HEK293 (cell line): ENCODE measurements at regions not wholly inside any gene's neighbourhood (a gene's known extent, or its start where the extent isn't known, plus 50 kb on each side); places are given as distances from the start of the nearest gene placed in this dataset.
A peak's percentile ranks its signal among the peaks of the same experiment; 100 is the strongest.
"Not testable (repeated sequence)": the region's sequence is repeated elsewhere in the genome, so short reads cannot be mapped to it uniquely, and the experiment has no call there.

ENCODE experiments used
- CTCF ChIA-PET: fragments of 350-600 bp; formaldehyde crosslinking; extraction: SDS; loops from one replicate; lab custom pipeline; 2021; ENCODE audit warnings: antibody characterized with exemption; lab: Yijun Ruan, JAX
- POLR2A ChIA-PET: fragments of 300-600 bp; formaldehyde crosslinking; extraction: SDS; loops from one replicate; lab custom pipeline; 2020; ENCODE audit warnings: antibody characterized with exemption, inconsistent platforms; lab: Yijun Ruan, JAX
- H3K27ac ChIP-seq: fragments of 200-500 bp; sonication (Bioruptor generic); 2 replicates; pipeline ENCODE4 v1.5.1; 2014; ENCODE audit warnings: low read depth, low read length, control low read depth, inconsistent platforms; ENCODE audit errors: extremely low read depth
- H3K36me3 ChIP-seq, 2 experiments: fragments of 200-500 bp in 1 of 2; sonication (Bioruptor generic) in 1 of 2; 1 replicate in 1 of 2; 2 replicates in 1 of 2; pipeline ENCODE4 v1.5.1; 2014 to 2017; ENCODE audit warnings: inconsistent platforms in 2 of 2, low read length in 2 of 2; ENCODE audit not compliant: control insufficient read depth in 2 of 2, insufficient read depth in 1 of 2
- H3K4me1 ChIP-seq: fragments of 200-500 bp; sonication (Bioruptor generic); 2 replicates; pipeline ENCODE4 v1.5.1; 2014; ENCODE audit warnings: mild to moderate bottlenecking, low read length, inconsistent platforms; ENCODE audit not compliant: control insufficient read depth, insufficient read depth
- H3K4me3 ChIP-seq: 2 replicates; pipeline ENCODE4 v1.5.1; 2011; ENCODE audit warnings: low read depth, mild to moderate bottlenecking, control low read depth, low read length, moderate library complexity
- H3K9me3 ChIP-seq: fragments of 200-500 bp; sonication (Bioruptor generic); 2 replicates; pipeline ENCODE4 v1.5.1; 2014; ENCODE audit warnings: low read depth, low read length, inconsistent platforms; ENCODE audit not compliant: control insufficient read depth, insufficient read depth
- EGR2 ChIP-seq: fragments of 450-650 bp; formaldehyde crosslinking; IDR thresholded peaks from 2 replicates; pipeline ENCODE4 v1.5.1; 2016; ENCODE audit warnings: low read depth, missing biosample characterization, missing genetic modification characterization
- KLF10 ChIP-seq: fragments of 450-650 bp; IDR thresholded peaks from 2 replicates; pipeline ENCODE4 v1.5.1; 2018; ENCODE audit warnings: missing biosample characterization, mild to moderate bottlenecking, missing genetic modification characterization
- KLF9 ChIP-seq: fragments of 450-650 bp; formaldehyde crosslinking; IDR thresholded peaks from 2 replicates; pipeline ENCODE4 v1.5.1; 2016; ENCODE audit warnings: missing biosample characterization, missing genetic modification characterization, low read depth
- YY1 ChIP-seq: fragments of 450-650 bp; formaldehyde crosslinking; IDR thresholded peaks from 2 replicates; pipeline ENCODE4 v1.5.1; 2018; ENCODE audit warnings: missing biosample characterization, missing genetic modification characterization
- ZBTB21 ChIP-seq: fragments of 450-650 bp; formaldehyde crosslinking; IDR thresholded peaks from 2 replicates; pipeline ENCODE4 v1.5.1; 2017; ENCODE audit warnings: missing biosample characterization, missing genetic modification characterization
- ZNF10 ChIP-seq: fragments of 450-650 bp; formaldehyde crosslinking; IDR thresholded peaks from 2 replicates; pipeline ENCODE4 v1.5.1; 2017; ENCODE audit warnings: missing biosample characterization, missing genetic modification characterization
- ZNF146 ChIP-seq: fragments of 450-650 bp; formaldehyde crosslinking; IDR thresholded peaks from 2 replicates; pipeline ENCODE4 v1.5.1; 2016; ENCODE audit warnings: missing biosample characterization, missing genetic modification characterization
- ZNF174 ChIP-seq: fragments of 450-650 bp; formaldehyde crosslinking; IDR thresholded peaks from 2 replicates; pipeline ENCODE4 v1.5.0; 2017; ENCODE audit warnings: missing biosample characterization, mild to moderate bottlenecking, missing genetic modification characterization
- ZNF175 ChIP-seq: fragments of 450-650 bp; formaldehyde crosslinking; IDR thresholded peaks from 2 replicates; pipeline ENCODE4 v1.5.1; 2016; ENCODE audit warnings: missing biosample characterization, missing genetic modification characterization
- ZNF202 ChIP-seq: fragments of 450-650 bp; formaldehyde crosslinking; IDR thresholded peaks from 2 replicates; pipeline ENCODE4 v1.5.1; 2016; ENCODE audit warnings: missing biosample characterization, missing genetic modification characterization, borderline replicate concordance
- ZNF214 ChIP-seq: fragments of 450-650 bp; formaldehyde crosslinking; IDR thresholded peaks from 2 replicates; pipeline ENCODE4 v1.5.1; 2017; ENCODE audit warnings: missing biosample characterization, mild to moderate bottlenecking, missing genetic modification characterization, borderline replicate concordance
- ZNF416 ChIP-seq: fragments of 450-650 bp; formaldehyde crosslinking; IDR thresholded peaks from 2 replicates; pipeline ENCODE4 v1.5.1; 2016; ENCODE audit warnings: missing biosample characterization, missing genetic modification characterization
- ZNF48 ChIP-seq: fragments of 450-650 bp; formaldehyde crosslinking; IDR thresholded peaks from 2 replicates; pipeline ENCODE4 v1.5.1; 2016; ENCODE audit warnings: missing biosample characterization, missing genetic modification characterization
- ZNF514 ChIP-seq: fragments of 450-650 bp; formaldehyde crosslinking; IDR thresholded peaks from 2 replicates; pipeline ENCODE4 v1.5.1; 2016; ENCODE audit warnings: missing biosample characterization, missing genetic modification characterization
- ZNF658 ChIP-seq: fragments of 450-650 bp; formaldehyde crosslinking; IDR thresholded peaks from 2 replicates; pipeline ENCODE4; 2016; ENCODE audit warnings: missing biosample characterization, missing genetic modification characterization
- ZNF747 ChIP-seq: fragments of 450-650 bp; formaldehyde crosslinking; IDR thresholded peaks from 2 replicates; pipeline ENCODE4 v1.5.1; 2016; ENCODE audit warnings: missing biosample characterization, missing genetic modification characterization
- ZNF777 ChIP-seq: fragments of 450-650 bp; formaldehyde crosslinking; IDR thresholded peaks from 2 replicates; pipeline ENCODE4 v1.5.1; 2017; ENCODE audit warnings: missing biosample characterization, missing genetic modification characterization, borderline replicate concordance
- ZNF791 ChIP-seq: fragments of 450-650 bp; formaldehyde crosslinking; IDR thresholded peaks from 2 replicates; pipeline ENCODE4 v1.5.1; 2016; ENCODE audit warnings: missing biosample characterization, missing genetic modification characterization
- TF ChIP-seq, protein P1 (sequence below): fragments of 450-650 bp; formaldehyde crosslinking; IDR thresholded peaks from 2 replicates; pipeline ENCODE4 v1.5.1; 2017; ENCODE audit warnings: missing biosample characterization, mild to moderate bottlenecking, missing genetic modification characterization, moderate library complexity
- TF ChIP-seq, protein P2 (sequence below): fragments of 450-650 bp; IDR thresholded peaks from 2 replicates; pipeline ENCODE4 v1.5.1; 2018; ENCODE audit warnings: missing biosample characterization, missing genetic modification characterization
- TF ChIP-seq, protein P3 (sequence below): fragments of 450-650 bp; formaldehyde crosslinking; IDR thresholded peaks from 2 replicates; pipeline ENCODE4 v1.5.1; 2017; ENCODE audit warnings: missing biosample characterization, missing genetic modification characterization
- TF ChIP-seq, protein P4 (sequence below): fragments of 450-650 bp; formaldehyde crosslinking; IDR thresholded peaks from 2 replicates; pipeline ENCODE4 v1.5.1; 2016; ENCODE audit warnings: missing biosample characterization, missing genetic modification characterization, low read depth
- TF ChIP-seq, protein P5 (sequence below): fragments of 450-650 bp; formaldehyde crosslinking; IDR thresholded peaks from 2 replicates; pipeline ENCODE4 v1.5.1; 2016; ENCODE audit warnings: missing biosample characterization, missing genetic modification characterization

DNA sequence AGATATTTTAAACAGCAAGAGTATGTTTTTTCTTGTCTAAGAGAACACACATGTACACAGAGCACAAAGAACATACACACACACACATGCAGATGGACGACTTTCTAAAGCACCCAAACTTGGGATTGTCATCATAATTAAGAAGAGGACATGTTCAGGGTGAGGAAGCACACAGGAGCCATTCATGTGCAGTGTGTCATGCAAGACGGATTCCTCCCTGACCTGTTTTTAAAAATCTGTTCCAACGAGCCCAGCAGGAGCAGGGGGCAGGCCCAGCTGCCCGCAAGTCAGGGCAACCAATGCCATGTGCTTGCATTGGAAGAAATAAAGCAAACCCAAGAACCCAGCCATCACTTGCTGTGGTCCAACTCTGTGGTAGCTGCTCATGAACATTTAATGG is 167.3 kb upstream of the ZNF644 start:
- TF ChIP-seq KLF9 (no peak), ZNF658 (tag by site-specific recombination) (no peak), ZNF214 (no peak), ZNF174 (tag by site-specific recombination) (no peak), KLF10 (tag by site-specific recombination) (no peak), ZNF747 (tag by site-specific recombination) (no peak), ZNF416 (no peak), ZNF48 (tag by site-specific recombination) (no peak), EGR2 (tag by site-specific recombination) (no peak), ZNF202 (no peak), ZNF514 (tag by site-specific recombination) (no peak), ZNF777 (tag by site-specific recombination) (no peak), ZNF791 (no peak), ZNF175 (no peak), YY1 (tag by site-specific recombination) (no peak)
- TF ChIP-seq, protein P1, sequence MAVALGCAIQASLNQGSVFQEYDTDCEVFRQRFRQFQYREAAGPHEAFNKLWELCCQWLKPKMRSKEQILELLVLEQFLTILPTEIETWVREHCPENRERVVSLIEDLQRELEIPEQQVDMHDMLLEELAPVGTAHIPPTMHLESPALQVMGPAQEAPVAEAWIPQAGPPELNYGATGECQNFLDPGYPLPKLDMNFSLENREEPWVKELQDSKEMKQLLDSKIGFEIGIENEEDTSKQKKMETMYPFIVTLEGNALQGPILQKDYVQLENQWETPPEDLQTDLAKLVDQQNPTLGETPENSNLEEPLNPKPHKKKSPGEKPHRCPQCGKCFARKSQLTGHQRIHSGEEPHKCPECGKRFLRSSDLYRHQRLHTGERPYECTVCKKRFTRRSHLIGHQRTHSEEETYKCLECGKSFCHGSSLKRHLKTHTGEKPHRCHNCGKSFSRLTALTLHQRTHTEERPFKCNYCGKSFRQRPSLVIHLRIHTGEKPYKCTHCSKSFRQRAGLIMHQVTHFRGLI (tag by site-specific recombination), result no peak
- TF ChIP-seq, protein P2, sequence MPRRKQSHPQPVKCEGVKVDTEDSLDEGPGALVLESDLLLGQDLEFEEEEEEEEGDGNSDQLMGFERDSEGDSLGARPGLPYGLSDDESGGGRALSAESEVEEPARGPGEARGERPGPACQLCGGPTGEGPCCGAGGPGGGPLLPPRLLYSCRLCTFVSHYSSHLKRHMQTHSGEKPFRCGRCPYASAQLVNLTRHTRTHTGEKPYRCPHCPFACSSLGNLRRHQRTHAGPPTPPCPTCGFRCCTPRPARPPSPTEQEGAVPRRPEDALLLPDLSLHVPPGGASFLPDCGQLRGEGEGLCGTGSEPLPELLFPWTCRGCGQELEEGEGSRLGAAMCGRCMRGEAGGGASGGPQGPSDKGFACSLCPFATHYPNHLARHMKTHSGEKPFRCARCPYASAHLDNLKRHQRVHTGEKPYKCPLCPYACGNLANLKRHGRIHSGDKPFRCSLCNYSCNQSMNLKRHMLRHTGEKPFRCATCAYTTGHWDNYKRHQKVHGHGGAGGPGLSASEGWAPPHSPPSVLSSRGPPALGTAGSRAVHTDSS (tag by site-specific recombination), result no peak
- TF ChIP-seq, protein P3, sequence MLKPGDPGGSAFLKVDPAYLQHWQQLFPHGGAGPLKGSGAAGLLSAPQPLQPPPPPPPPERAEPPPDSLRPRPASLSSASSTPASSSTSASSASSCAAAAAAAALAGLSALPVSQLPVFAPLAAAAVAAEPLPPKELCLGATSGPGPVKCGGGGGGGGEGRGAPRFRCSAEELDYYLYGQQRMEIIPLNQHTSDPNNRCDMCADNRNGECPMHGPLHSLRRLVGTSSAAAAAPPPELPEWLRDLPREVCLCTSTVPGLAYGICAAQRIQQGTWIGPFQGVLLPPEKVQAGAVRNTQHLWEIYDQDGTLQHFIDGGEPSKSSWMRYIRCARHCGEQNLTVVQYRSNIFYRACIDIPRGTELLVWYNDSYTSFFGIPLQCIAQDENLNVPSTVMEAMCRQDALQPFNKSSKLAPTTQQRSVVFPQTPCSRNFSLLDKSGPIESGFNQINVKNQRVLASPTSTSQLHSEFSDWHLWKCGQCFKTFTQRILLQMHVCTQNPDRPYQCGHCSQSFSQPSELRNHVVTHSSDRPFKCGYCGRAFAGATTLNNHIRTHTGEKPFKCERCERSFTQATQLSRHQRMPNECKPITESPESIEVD (tag by site-specific recombination), result no peak
- no peaks in the 10 kb centered on the region for H3K36me3 ChIP-seq
- H3K4me1 ChIP-seq, result no peaks in the 10 kb centered on the region
- no peak overlapping the region for H3K4me3 ChIP-seq
- no peak overlapping the region for H3K27ac ChIP-seq
- CTCF ChIA-PET, result interaction anchor here (0.6 kb wide), 1 partner anchor 27 kb away, joined by 3 read pairs; no protein-coding TSS in a partner anchor
- POLR2A ChIA-PET, result no interaction called here
- H3K9me3 ChIP-seq, result no peaks in the 10 kb centered on the region

DNA sequence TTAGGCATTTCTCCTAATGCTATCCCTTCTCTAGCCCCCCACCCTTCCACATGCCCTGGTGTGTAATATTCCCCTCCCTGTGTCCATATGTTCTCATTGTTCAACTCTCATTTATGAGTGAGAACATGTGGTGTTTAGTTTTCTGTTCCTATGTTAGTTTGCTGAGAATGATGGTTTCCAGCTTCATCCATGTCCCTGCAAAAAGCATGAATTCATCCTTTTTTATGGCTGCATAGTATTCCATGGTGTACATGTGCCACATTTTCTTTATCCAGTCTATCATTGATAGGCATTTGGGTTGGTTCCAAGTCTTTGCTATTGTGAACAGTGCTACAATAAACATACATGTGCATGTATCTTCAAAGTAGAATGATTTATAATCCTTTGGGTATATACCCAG is 161.0 kb upstream of the ZNF644 start:
- H3K36me3 ChIP-seq, POLR2A ChIA-PET, H3K4me1 ChIP-seq, CTCF ChIA-PET, H3K27ac ChIP-seq, H3K9me3 ChIP-seq, H3K4me3 ChIP-seq: not testable (repeated sequence)
- peak; percentile 58; the same call in 1 of the 2 replicates for TF ChIP-seq ZNF146 (tag by site-specific recombination)

DNA sequence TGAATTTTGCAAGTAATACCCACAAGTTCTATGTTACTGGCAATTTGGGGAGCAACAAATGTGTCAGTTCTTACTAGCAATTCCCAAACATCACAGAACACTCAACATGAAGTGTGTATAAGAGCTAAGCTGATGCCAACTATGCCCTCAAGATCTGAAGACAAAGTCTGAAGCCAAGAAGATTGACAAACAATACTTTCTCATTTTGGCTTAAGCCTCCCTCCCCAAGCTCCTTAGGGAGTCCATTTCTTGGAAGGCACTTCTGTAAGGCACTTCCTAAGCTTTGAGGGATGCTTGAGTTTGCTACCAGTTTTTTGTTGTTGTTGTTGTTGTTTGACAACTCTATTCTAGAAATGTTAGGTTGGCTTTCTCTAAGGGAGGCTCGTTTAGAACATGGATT is 154.4 kb upstream of the ZNF644 start:
- ChIA-PET POLR2A (no interaction called here), CTCF (interaction anchor here (5.8 kb wide), 1 partner anchor 11 kb away, joined by 36 read pairs; no protein-coding TSS in a partner anchor)
- Histone ChIP-seq H3K27ac (no peak overlapping the region), H3K9me3 (no peaks in the 10 kb centered on the region), H3K4me3 (no peak overlapping the region), H3K4me1 (no peaks in the 10 kb centered on the region), H3K36me3 (no peaks in the 10 kb centered on the region)
- no peak for TF ChIP-seq ZBTB21 (tag by site-specific recombination)
- no peak for TF ChIP-seq ZNF10
- TF ChIP-seq, protein P4, sequence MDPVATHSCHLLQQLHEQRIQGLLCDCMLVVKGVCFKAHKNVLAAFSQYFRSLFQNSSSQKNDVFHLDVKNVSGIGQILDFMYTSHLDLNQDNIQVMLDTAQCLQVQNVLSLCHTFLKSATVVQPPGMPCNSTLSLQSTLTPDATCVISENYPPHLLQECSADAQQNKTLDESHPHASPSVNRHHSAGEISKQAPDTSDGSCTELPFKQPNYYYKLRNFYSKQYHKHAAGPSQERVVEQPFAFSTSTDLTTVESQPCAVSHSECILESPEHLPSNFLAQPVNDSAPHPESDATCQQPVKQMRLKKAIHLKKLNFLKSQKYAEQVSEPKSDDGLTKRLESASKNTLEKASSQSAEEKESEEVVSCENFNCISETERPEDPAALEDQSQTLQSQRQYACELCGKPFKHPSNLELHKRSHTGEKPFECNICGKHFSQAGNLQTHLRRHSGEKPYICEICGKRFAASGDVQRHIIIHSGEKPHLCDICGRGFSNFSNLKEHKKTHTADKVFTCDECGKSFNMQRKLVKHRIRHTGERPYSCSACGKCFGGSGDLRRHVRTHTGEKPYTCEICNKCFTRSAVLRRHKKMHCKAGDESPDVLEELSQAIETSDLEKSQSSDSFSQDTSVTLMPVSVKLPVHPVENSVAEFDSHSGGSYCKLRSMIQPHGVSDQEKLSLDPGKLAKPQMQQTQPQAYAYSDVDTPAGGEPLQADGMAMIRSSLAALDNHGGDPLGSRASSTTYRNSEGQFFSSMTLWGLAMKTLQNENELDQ (tag by site-specific recombination), result no peak
- TF ChIP-seq, protein P5, sequence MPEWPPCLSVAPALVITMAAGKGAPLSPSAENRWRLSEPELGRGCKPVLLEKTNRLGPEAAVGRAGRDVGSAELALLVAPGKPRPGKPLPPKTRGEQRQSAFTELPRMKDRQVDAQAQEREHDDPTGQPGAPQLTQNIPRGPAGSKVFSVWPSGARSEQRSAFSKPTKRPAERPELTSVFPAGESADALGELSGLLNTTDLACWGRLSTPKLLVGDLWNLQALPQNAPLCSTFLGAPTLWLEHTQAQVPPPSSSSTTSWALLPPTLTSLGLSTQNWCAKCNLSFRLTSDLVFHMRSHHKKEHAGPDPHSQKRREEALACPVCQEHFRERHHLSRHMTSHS (tag by site-specific recombination), result no peak
